ENCODE measurements at regions not wholly inside any gene's neighbourhood (a gene's known extent, or its start where the extent isn't known, plus 50 kb on each side); places are given as distances from the start of the nearest gene placed in this dataset.

DNA sequence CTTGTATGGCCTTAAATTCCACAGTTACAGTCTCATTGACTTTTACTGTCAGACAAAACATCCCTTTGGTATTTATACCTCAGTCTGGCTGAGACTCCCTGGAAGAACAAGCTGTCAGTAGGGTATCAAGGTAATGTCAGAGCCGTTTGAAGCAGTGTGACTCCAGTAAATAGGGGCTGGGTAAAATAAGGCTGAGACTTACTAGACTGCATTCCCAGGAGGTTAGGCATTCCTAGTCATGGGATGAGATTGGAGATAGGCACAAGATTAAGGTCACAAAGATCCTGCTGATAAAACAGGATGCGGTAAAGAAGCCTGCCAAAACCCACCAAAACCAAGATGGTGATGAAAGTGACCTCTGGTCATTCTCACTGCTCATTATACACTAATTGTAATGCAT, 219.5 kb upstream of the SKOR2 start:
- no peak for TF ChIP-seq CTCF (IDR thresholded peaks at IDR 0.05)
- no peak for TF ChIP-seq ZFX (IDR thresholded peaks at IDR 0.05; ENCODE audit: borderline replicate concordance)
